AG04450 (cell line): ENCODE measurements at regions not wholly inside any gene's neighbourhood (a gene's known extent, or its start where the extent isn't known, plus 50 kb on each side); places are given as distances from the start of the nearest gene placed in this dataset.

ENCODE experiments used
- CTCF ChIA-PET: fragments of 300-600, 350-600 bp; formaldehyde crosslinking; extraction: SDS; loops from one replicate; lab custom pipeline; 2022; ENCODE audit warnings: antibody characterized with exemption, inconsistent platforms; lab: Charles Lee
- POLR2A ChIA-PET: fragments of 350-600 bp; formaldehyde crosslinking; extraction: SDS; loops from one replicate; lab custom pipeline; 2021; ENCODE audit warnings: antibody characterized with exemption, inconsistent platforms; lab: Yijun Ruan, JAX
- DNase-seq: peaks from one replicate; pipeline ENCODE4 v3.0.0-alpha.2; 2011; ENCODE audit warnings: low read depth, low spot score
- H3K27ac ChIP-seq: one replicate; pipeline ENCODE4 v1.5.1; 2012; ENCODE audit warnings: low read depth, low read length, control low read depth
- H3K27me3 ChIP-seq: one replicate; pipeline ENCODE4 v1.6.0; 2012; ENCODE audit warnings: low read length; ENCODE audit not compliant: control insufficient read depth, insufficient read depth
- H3K4me3 ChIP-seq: 2 replicates; pipeline ENCODE4 v1.5.1; 2011; ENCODE audit warnings: mild to moderate bottlenecking, low read depth, low read length, control low read depth
- H3K9me3 ChIP-seq: 2 replicates; pipeline ENCODE4 v1.5.1; 2012; ENCODE audit warnings: low read length; ENCODE audit not compliant: control insufficient read depth, insufficient read depth
- CTCF ChIP-seq: IDR thresholded peaks from 2 replicates; pipeline ENCODE4 v1.5.1; 2011; ENCODE audit warnings: low read depth, low read length, control low read depth, inconsistent platforms

GRCh38 chr2:36277146-36277808, 78.3 kb upstream of the CRIM1 start:
- ChIA-PET POLR2A (no interaction called here), CTCF (interaction anchor here (1.1 kb wide), 1 partner anchor 46 kb away, joined by 3 read pairs; no protein-coding TSS in a partner anchor)
- Histone ChIP-seq H3K4me3 (no peak overlapping the region), H3K27ac (peak overlapping the region; percentile 12), H3K27me3 (no peaks in the 10 kb centered on the region), H3K9me3 (no peaks in the 10 kb centered on the region)
- no peak for TF ChIP-seq CTCF
- peak; percentile 77 for DNase-seq

GRCh38 chr2:36271266-36271665, 84.3 kb upstream of the CRIM1 start:
- ChIA-PET POLR2A (no interaction called here), CTCF (no interaction called here)
- H3K9me3 ChIP-seq, result no peaks in the 10 kb centered on the region
- DNase-seq, result no peak
- no peak overlapping the region for H3K4me3 ChIP-seq
- H3K27ac ChIP-seq, result no peak overlapping the region
- no peaks in the 10 kb centered on the region for H3K27me3 ChIP-seq
- TF ChIP-seq CTCF, result no peak

- POLR2A ChIA-PET, result no interaction called here
- CTCF ChIA-PET, result no interaction called here
- TF ChIP-seq CTCF, result no peak
- Histone ChIP-seq H3K4me3 (no peak overlapping the region), H3K9me3 (no peaks in the 10 kb centered on the region), H3K27ac (no peak overlapping the region), H3K27me3 (no peaks in the 10 kb centered on the region)
- no peak for DNase-seq
These were observed 84.8 kb upstream of the CRIM1 start for GRCh38 chr2:36270758-36271157.

GRCh38 chr2:36267194-36267593, 88.4 kb upstream of the CRIM1 start:
- CTCF ChIA-PET, result no interaction called here
- DNase-seq, result no peak
- Histone ChIP-seq H3K27ac (no peak overlapping the region), H3K4me3 (no peak overlapping the region), H3K9me3 (no peaks in the 10 kb centered on the region), H3K27me3 (no peaks in the 10 kb centered on the region)
- POLR2A ChIA-PET, result no interaction called here
- TF ChIP-seq CTCF, result no peak

- ChIA-PET CTCF (no interaction called here), POLR2A (no interaction called here)
- no peaks in the 10 kb centered on the region for H3K27me3 ChIP-seq
- no peaks in the 10 kb centered on the region for H3K9me3 ChIP-seq
- no peak for DNase-seq
- no peak overlapping the region for H3K27ac ChIP-seq
- TF ChIP-seq CTCF, result no peak
- H3K4me3 ChIP-seq, result no peak overlapping the region
These were observed 88.9 kb upstream of the CRIM1 start for GRCh38 chr2:36266536-36267121.
